SU-DHL-6 (cell line): ENCODE measurements at regions not wholly inside any gene's neighbourhood (a gene's known extent, or its start where the extent isn't known, plus 50 kb on each side); places are given as distances from the start of the nearest gene placed in this dataset.

Source experiments
- EZH2phosphoT487 ChIP-seq: fragments of 200-600 bp; sonication (generic), shearing (Covaris generic); conservative IDR thresholded peaks from 2 replicates; pipeline ENCODE4 v1.6.1; 2018; ENCODE audit warnings: mild to moderate bottlenecking, antibody characterized with exemption, low read length, moderate library complexity, mixed read lengths
- TF ChIP-seq, protein P1 (sequence below): fragments of 200-600 bp; sonication (generic); IDR thresholded peaks from one replicate; pipeline ENCODE4 v1.5.1; 2017; ENCODE audit warnings: antibody characterized with exemption, mild to moderate bottlenecking, low read length, moderate library complexity; ENCODE audit not compliant: insufficient read depth, poor library complexity, severe bottlenecking

GRCh38 chr7:81526971-81527370 lies 242.9 kb downstream of the HGF start:
- TF ChIP-seq, protein P1, sequence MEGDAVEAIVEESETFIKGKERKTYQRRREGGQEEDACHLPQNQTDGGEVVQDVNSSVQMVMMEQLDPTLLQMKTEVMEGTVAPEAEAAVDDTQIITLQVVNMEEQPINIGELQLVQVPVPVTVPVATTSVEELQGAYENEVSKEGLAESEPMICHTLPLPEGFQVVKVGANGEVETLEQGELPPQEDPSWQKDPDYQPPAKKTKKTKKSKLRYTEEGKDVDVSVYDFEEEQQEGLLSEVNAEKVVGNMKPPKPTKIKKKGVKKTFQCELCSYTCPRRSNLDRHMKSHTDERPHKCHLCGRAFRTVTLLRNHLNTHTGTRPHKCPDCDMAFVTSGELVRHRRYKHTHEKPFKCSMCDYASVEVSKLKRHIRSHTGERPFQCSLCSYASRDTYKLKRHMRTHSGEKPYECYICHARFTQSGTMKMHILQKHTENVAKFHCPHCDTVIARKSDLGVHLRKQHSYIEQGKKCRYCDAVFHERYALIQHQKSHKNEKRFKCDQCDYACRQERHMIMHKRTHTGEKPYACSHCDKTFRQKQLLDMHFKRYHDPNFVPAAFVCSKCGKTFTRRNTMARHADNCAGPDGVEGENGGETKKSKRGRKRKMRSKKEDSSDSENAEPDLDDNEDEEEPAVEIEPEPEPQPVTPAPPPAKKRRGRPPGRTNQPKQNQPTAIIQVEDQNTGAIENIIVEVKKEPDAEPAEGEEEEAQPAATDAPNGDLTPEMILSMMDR = no peak
- TF ChIP-seq EZH2phosphoT487 = no peak
